SK-N-SH treated with all-trans-retinoic acid at 6 μM for 48 hours (cell line): ENCODE measurements at regions not wholly inside any gene's neighbourhood (a gene's known extent, or its start where the extent isn't known, plus 50 kb on each side); places are given as distances from the start of the nearest gene placed in this dataset.

ENCODE experiments used
- PATZ1 ChIP-seq: fragments of 250-450 bp; sonication (Bioruptor Pico); IDR thresholded peaks from 2 replicates; pipeline ENCODE4 v1.8.0; 2020; ENCODE audit warnings: mild to moderate bottlenecking, moderate library complexity, borderline replicate concordance
- SNAI2 ChIP-seq: fragments of 250-450 bp; sonication (Bioruptor Pico); IDR thresholded peaks from 2 replicates; pipeline ENCODE4 v1.5.0; 2020; ENCODE audit warnings: mild to moderate bottlenecking, moderate library complexity
- TCF4 ChIP-seq: fragments of 250-450 bp; sonication (Bioruptor Pico); IDR thresholded peaks from 2 replicates; pipeline ENCODE4 v1.8.0; 2021; ENCODE audit warnings: mild to moderate bottlenecking, moderate library complexity, borderline replicate concordance
- TF ChIP-seq, protein P1 (sequence below): fragments of 250-450 bp; sonication (Bioruptor Pico); IDR thresholded peaks from 2 replicates; pipeline ENCODE4 v1.8.0; 2021; ENCODE audit warnings: low read depth, mild to moderate bottlenecking, moderate library complexity, borderline replicate concordance

DNA sequence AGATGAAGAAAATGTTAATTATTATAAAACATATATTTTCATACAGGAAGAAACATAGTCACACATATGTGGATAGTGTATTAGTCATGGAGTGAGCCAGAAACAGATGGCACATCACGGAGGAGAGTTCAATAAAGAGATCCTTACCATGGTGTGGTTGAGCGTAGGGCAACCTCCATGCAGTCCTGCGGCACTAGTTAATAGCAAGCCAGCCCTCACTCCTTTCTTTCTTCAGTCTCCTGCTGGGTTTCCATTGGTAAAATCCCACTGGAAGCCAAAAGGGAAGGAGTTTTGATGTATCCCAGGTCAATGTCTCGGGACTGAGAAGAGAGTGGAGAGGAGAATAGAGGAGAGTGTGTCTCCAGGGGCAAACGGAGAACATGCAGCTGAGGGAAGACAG lies 328.1 kb downstream of the NR4A2 start:
- TF ChIP-seq TCF4 = no peak
- TF ChIP-seq, protein P1, sequence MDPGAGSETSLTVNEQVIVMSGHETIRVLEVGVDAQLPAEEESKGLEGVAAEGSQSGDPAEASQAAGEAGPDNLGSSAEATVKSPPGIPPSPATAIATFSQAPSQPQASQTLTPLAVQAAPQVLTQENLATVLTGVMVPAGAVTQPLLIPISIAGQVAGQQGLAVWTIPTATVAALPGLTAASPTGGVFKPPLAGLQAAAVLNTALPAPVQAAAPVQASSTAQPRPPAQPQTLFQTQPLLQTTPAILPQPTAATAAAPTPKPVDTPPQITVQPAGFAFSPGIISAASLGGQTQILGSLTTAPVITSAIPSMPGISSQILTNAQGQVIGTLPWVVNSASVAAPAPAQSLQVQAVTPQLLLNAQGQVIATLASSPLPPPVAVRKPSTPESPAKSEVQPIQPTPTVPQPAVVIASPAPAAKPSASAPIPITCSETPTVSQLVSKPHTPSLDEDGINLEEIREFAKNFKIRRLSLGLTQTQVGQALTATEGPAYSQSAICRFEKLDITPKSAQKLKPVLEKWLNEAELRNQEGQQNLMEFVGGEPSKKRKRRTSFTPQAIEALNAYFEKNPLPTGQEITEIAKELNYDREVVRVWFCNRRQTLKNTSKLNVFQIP (CRISPR knock-in tag) = no peak
- TF ChIP-seq SNAI2 = no peak
- TF ChIP-seq PATZ1 = no peak
